Neural crest cell (in vitro differentiated cells): ENCODE measurements at regions not wholly inside any gene's neighbourhood (a gene's known extent, or its start where the extent isn't known, plus 50 kb on each side); places are given as distances from the start of the nearest gene placed in this dataset.

Experiments used
- DNase-seq: peaks from one replicate; pipeline ENCODE4 v3.0.0; 2021; ENCODE audit warnings: low read depth, mixed read lengths, low spot score
- H3K27ac Mint-ChIP-seq: one replicate; pipeline ENCODE4 v1.8.0; 2021; ENCODE audit warnings: mild to moderate bottlenecking, mixed read lengths; ENCODE audit not compliant: unreplicated experiment
- H3K27me3 Mint-ChIP-seq: 2 replicates; pipeline ENCODE4 v1.8.0; 2021; ENCODE audit warnings: low read depth, mild to moderate bottlenecking, mixed read lengths
- H3K36me3 Mint-ChIP-seq: 2 replicates; pipeline ENCODE4 v1.8.0; 2021; ENCODE audit warnings: low read depth, mild to moderate bottlenecking, mixed read lengths
- H3K4me1 Mint-ChIP-seq: 2 replicates; pipeline ENCODE4 v1.8.0; 2021; ENCODE audit warnings: mixed read lengths
- H3K4me3 Mint-ChIP-seq: one replicate; pipeline ENCODE4 v1.8.0; 2021; ENCODE audit warnings: mild to moderate bottlenecking, mixed read lengths
- H3K9me3 Mint-ChIP-seq: 2 replicates; pipeline ENCODE4 v1.8.0; 2021; ENCODE audit warnings: mixed read lengths
- CTCF ChIP-seq: fragments of 200-600 bp; sonication (generic); conservative IDR thresholded peaks from 2 replicates; pipeline ENCODE4 v1.5.0; 2021; ENCODE audit warnings: antibody characterized with exemption, mild to moderate bottlenecking

GRCh38 chr2:190742431-190742830, 93.5 kb downstream of the NAB1 start:
- Mint-ChIP-seq H3K36me3 (no peaks in the 10 kb centered on the region), H3K27me3 (no peaks in the 10 kb centered on the region), H3K27ac (no peak overlapping the region)

GRCh38 chr2:190744041-190744440, 95.2 kb downstream of the NAB1 start:
- H3K4me1 Mint-ChIP-seq = peaks cover 10% of the 10 kb centered on the region
- no peaks in the 10 kb centered on the region for H3K27me3 Mint-ChIP-seq
- no peak overlapping the region for H3K27ac Mint-ChIP-seq
- no peaks in the 10 kb centered on the region for H3K36me3 Mint-ChIP-seq
- peaks cover 4% of the 10 kb centered on the region for H3K9me3 Mint-ChIP-seq
- no peak for TF ChIP-seq CTCF
- DNase-seq = no peak
- no peak overlapping the region for H3K4me3 Mint-ChIP-seq

More at GRCh38 chr2:190742431-190742830, 93.5 kb downstream of the NAB1 start:
- peaks cover 10% of the 10 kb centered on the region for H3K4me1 Mint-ChIP-seq
- DNase-seq = no peak
- TF ChIP-seq CTCF = no peak
- no peak overlapping the region for H3K4me3 Mint-ChIP-seq
- H3K9me3 Mint-ChIP-seq = peaks cover 4% of the 10 kb centered on the region

- Mint-ChIP-seq H3K4me3 (no peak overlapping the region), H3K4me1 (peaks cover 4% of the 10 kb centered on the region), H3K27ac (no peak overlapping the region), H3K27me3 (no peaks in the 10 kb centered on the region), H3K9me3 (no peaks in the 10 kb centered on the region), H3K36me3 (peaks cover 3% of the 10 kb centered on the region)
- no peak for TF ChIP-seq CTCF
- DNase-seq = no peak
Observed at GRCh38 chr2:190746971-190747761, 98.3 kb downstream of the NAB1 start.

- TF ChIP-seq CTCF = no peak
- Mint-ChIP-seq H3K4me1 (peaks cover 4% of the 10 kb centered on the region), H3K4me3 (no peak overlapping the region), H3K9me3 (peaks cover 3% of the 10 kb centered on the region), H3K36me3 (peaks cover 3% of the 10 kb centered on the region), H3K27ac (no peak overlapping the region), H3K27me3 (no peaks in the 10 kb centered on the region)
- DNase-seq = no peak
Observed at GRCh38 chr2:190748966-190749365, 100.1 kb downstream of the NAB1 start.

GRCh38 chr2:190755772-190756415, 107.0 kb downstream of the NAB1 start:
- Mint-ChIP-seq H3K4me3 (no peak overlapping the region), H3K9me3 (peaks cover 3% of the 10 kb centered on the region), H3K36me3 (no peaks in the 10 kb centered on the region), H3K27ac (no peak overlapping the region), H3K4me1 (no peaks in the 10 kb centered on the region), H3K27me3 (no peaks in the 10 kb centered on the region)
- DNase-seq = no peak
- TF ChIP-seq CTCF = no peak
